A549 (cell line): ENCODE measurements at regions not wholly inside any gene's neighbourhood (a gene's known extent, or its start where the extent isn't known, plus 50 kb on each side); places are given as distances from the start of the nearest gene placed in this dataset.

Source experiments
- MYC ChIP-seq: IDR thresholded peaks from 2 replicates; pipeline ENCODE4 v1.6.1; 2012; ENCODE audit warnings: mild to moderate bottlenecking, inconsistent platforms, low read length, improper control_type of control experiment, borderline replicate concordance
- POLR2A ChIP-seq: IDR thresholded peaks from 2 replicates; pipeline ENCODE4 v1.6.1; 2012; ENCODE audit warnings: mild to moderate bottlenecking, low read length
- SMC3 ChIP-seq: fragments of >200 bp; sonication (Bioruptor Twin); formaldehyde crosslinking; IDR thresholded peaks from 3 replicates; pipeline ENCODE4 v1.6.1; 2018; ENCODE audit warnings: inconsistent platforms
- ZNF302 ChIP-seq: fragments of 250-450 bp; sonication (Bioruptor Pico); IDR thresholded peaks from 2 replicates; pipeline ENCODE4 v1.9.0; 2021; ENCODE audit warnings: inconsistent platforms, mild to moderate bottlenecking, moderate library complexity
- TF ChIP-seq, protein P1 (sequence below): fragments of >200 bp; sonication (Bioruptor Twin); formaldehyde crosslinking; IDR thresholded peaks from 3 replicates; pipeline ENCODE4 v1.5.1; 2016
- TF ChIP-seq, protein P2 (sequence below): fragments of 150-350 bp; IDR thresholded peaks from 2 replicates; pipeline ENCODE4 v1.6.1; 2014; ENCODE audit warnings: low read depth, mild to moderate bottlenecking, low read length
- TF ChIP-seq, protein P3 (sequence below): fragments of 200-600 bp; sonication (generic); IDR thresholded peaks from 2 replicates; pipeline ENCODE4 v1.6.1; 2016; ENCODE audit warnings: antibody characterized with exemption, mild to moderate bottlenecking, moderate library complexity

DNA sequence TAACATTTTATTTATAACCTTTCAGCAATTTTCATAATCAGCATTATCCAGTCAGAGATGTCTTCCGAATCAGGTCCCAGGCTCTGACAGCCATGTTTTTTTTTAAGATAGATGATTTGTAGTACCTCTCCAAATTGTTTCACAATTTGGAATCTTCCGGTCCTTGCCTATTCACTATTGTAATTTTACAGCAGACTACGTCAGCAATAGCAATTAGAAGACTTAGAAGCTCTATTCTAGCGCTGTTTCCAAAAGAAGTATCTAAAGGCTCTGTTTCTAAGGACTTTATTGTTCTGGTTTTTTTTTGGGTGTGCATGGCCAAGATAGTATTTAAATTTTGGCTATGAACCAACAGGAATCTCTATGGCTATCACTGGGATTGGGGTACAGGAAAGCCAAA is 94.6 kb upstream of the PELI1 start:
- TF ChIP-seq SMC3 (no peak), ZNF302 (no peak), POLR2A (no peak), MYC (no peak)
- TF ChIP-seq, protein P1, sequence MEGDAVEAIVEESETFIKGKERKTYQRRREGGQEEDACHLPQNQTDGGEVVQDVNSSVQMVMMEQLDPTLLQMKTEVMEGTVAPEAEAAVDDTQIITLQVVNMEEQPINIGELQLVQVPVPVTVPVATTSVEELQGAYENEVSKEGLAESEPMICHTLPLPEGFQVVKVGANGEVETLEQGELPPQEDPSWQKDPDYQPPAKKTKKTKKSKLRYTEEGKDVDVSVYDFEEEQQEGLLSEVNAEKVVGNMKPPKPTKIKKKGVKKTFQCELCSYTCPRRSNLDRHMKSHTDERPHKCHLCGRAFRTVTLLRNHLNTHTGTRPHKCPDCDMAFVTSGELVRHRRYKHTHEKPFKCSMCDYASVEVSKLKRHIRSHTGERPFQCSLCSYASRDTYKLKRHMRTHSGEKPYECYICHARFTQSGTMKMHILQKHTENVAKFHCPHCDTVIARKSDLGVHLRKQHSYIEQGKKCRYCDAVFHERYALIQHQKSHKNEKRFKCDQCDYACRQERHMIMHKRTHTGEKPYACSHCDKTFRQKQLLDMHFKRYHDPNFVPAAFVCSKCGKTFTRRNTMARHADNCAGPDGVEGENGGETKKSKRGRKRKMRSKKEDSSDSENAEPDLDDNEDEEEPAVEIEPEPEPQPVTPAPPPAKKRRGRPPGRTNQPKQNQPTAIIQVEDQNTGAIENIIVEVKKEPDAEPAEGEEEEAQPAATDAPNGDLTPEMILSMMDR, result no peak
- TF ChIP-seq, protein P2, sequence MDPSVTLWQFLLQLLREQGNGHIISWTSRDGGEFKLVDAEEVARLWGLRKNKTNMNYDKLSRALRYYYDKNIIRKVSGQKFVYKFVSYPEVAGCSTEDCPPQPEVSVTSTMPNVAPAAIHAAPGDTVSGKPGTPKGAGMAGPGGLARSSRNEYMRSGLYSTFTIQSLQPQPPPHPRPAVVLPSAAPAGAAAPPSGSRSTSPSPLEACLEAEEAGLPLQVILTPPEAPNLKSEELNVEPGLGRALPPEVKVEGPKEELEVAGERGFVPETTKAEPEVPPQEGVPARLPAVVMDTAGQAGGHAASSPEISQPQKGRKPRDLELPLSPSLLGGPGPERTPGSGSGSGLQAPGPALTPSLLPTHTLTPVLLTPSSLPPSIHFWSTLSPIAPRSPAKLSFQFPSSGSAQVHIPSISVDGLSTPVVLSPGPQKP, result no peak
- TF ChIP-seq, protein P3, sequence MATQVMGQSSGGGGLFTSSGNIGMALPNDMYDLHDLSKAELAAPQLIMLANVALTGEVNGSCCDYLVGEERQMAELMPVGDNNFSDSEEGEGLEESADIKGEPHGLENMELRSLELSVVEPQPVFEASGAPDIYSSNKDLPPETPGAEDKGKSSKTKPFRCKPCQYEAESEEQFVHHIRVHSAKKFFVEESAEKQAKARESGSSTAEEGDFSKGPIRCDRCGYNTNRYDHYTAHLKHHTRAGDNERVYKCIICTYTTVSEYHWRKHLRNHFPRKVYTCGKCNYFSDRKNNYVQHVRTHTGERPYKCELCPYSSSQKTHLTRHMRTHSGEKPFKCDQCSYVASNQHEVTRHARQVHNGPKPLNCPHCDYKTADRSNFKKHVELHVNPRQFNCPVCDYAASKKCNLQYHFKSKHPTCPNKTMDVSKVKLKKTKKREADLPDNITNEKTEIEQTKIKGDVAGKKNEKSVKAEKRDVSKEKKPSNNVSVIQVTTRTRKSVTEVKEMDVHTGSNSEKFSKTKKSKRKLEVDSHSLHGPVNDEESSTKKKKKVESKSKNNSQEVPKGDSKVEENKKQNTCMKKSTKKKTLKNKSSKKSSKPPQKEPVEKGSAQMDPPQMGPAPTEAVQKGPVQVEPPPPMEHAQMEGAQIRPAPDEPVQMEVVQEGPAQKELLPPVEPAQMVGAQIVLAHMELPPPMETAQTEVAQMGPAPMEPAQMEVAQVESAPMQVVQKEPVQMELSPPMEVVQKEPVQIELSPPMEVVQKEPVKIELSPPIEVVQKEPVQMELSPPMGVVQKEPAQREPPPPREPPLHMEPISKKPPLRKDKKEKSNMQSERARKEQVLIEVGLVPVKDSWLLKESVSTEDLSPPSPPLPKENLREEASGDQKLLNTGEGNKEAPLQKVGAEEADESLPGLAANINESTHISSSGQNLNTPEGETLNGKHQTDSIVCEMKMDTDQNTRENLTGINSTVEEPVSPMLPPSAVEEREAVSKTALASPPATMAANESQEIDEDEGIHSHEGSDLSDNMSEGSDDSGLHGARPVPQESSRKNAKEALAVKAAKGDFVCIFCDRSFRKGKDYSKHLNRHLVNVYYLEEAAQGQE, result no peak
